AG10803 (cell line): ENCODE measurements at regions not wholly inside any gene's neighbourhood (a gene's known extent, or its start where the extent isn't known, plus 50 kb on each side); places are given as distances from the start of the nearest gene placed in this dataset.
"Not testable (repeated sequence)": the region's sequence is repeated elsewhere in the genome, so short reads cannot be mapped to it uniquely, and the experiment has no call there.

Experiments used
- DNase-seq: peaks from one replicate; pipeline ENCODE4 v3.0.0; 2010; ENCODE audit warnings: low read depth
- H3K4me3 ChIP-seq: 2 replicates; pipeline ENCODE4 v1.5.1; 2011; ENCODE audit warnings: mild to moderate bottlenecking, low read length, control low read depth
- CTCF ChIP-seq: conservative IDR thresholded peaks from 2 replicates; pipeline ENCODE4 v1.5.1; 2011; ENCODE audit warnings: mild to moderate bottlenecking, low read length, control low read depth, inconsistent platforms

- H3K4me3 ChIP-seq: no peak overlapping the region
- no peak for DNase-seq
- no peak for TF ChIP-seq CTCF
Measured at GRCh38 chr5:91484662-91485061, 101.5 kb upstream of the ARRDC3 start.

GRCh38 chr5:91479376-91479775 is 96.3 kb upstream of the ARRDC3 start:
- not testable (repeated sequence) for DNase-seq, H3K4me3 ChIP-seq

GRCh38 chr5:91478096-91478495 is 95.0 kb upstream of the ARRDC3 start:
- H3K4me3 ChIP-seq: no peak overlapping the region
- TF ChIP-seq CTCF: no peak
- no peak for DNase-seq

GRCh38 chr5:91477408-91477807 is 94.3 kb upstream of the ARRDC3 start:
- no peak overlapping the region for H3K4me3 ChIP-seq
- no peak for DNase-seq
- no peak for TF ChIP-seq CTCF

- no peak overlapping the region for H3K4me3 ChIP-seq
- TF ChIP-seq CTCF: no peak
- DNase-seq: no peak
Measured at GRCh38 chr5:91474201-91474600, 91.1 kb upstream of the ARRDC3 start.

GRCh38 chr5:91472631-91473030 is 89.5 kb upstream of the ARRDC3 start:
- TF ChIP-seq CTCF: no peak

GRCh38 chr5:91469517-91470165 is 86.5 kb upstream of the ARRDC3 start:
- no peak overlapping the region for H3K4me3 ChIP-seq
- TF ChIP-seq CTCF: no peak
- no peak for DNase-seq

More at GRCh38 chr5:91472631-91473030, 89.5 kb upstream of the ARRDC3 start:
- no peak overlapping the region for H3K4me3 ChIP-seq
- DNase-seq: no peak
